Endothelial cell of umbilical vein (primary cell): ENCODE measurements at regions not wholly inside any gene's neighbourhood (a gene's known extent, or its start where the extent isn't known, plus 50 kb on each side); places are given as distances from the start of the nearest gene placed in this dataset.

ENCODE experiments used
- BruUV-seq: library from RNA; stranded (reverse); fragments of 400-500 nt; replicated peaks from 2 replicates; lab custom pipeline; 2021; lab: Mats Ljungman, UMichigan
- CTCF ChIA-PET: fragments of 300-600, 350-600 bp; sonication (Branson Sonifier 250); formaldehyde crosslinking; loops from one replicate; lab custom pipeline; 2021; ENCODE audit warnings: antibody characterized with exemption, inconsistent platforms; lab: Charles Lee
- POLR2A ChIA-PET: fragments of 300-600, 350-600 bp; sonication (Branson Sonifier 250); formaldehyde crosslinking; loops from one replicate; lab custom pipeline; 2021; ENCODE audit warnings: antibody characterized with exemption, inconsistent platforms; lab: Charles Lee
- DNase-seq: peaks from one replicate; pipeline ENCODE4 v3.0.0-alpha.2; 2011; ENCODE audit warnings: low read depth, low spot score
- FAIRE-seq: peaks from 2 replicates; lab custom pipeline; 2011; peaks lifted over from hg19 to GRCh38; lab: Jason Lieb, UNC
- H2AFZ ChIP-seq: 2 replicates; pipeline ENCODE4 v1.6.0; 2012; ENCODE audit warnings: low read depth, low read length, control low read depth, inconsistent platforms
- H3K27ac ChIP-seq: 2 replicates; pipeline ENCODE4 v1.5.1; 2011; ENCODE audit warnings: low read depth, mild to moderate bottlenecking, control low read depth, low read length, moderate library complexity; ENCODE audit not compliant: insufficient read depth
- H3K27me3 ChIP-seq, 2 experiments: 2 replicates each; pipeline versions ENCODE4 v1.6.0 to v1.6.1; 2011; ENCODE audit warnings: low read length in 2 of 2, mixed read lengths in 1 of 2; ENCODE audit not compliant: control insufficient read depth in 2 of 2, insufficient read depth in 2 of 2
- H3K36me3 ChIP-seq, 2 experiments: 2 replicates in 1 of 2; 3 replicates in 1 of 2; pipeline ENCODE4 v1.5.1; 2011; ENCODE audit warnings: low read length in 2 of 2, mild to moderate bottlenecking in 1 of 2, moderate library complexity in 1 of 2; ENCODE audit not compliant: control insufficient read depth in 2 of 2, insufficient read depth in 2 of 2; ENCODE audit errors: extremely low read depth in 1 of 2
- H3K4me1 ChIP-seq: 3 replicates; pipeline ENCODE4 v1.5.1; 2011; ENCODE audit warnings: mild to moderate bottlenecking, low read length; ENCODE audit not compliant: control insufficient read depth, insufficient read depth; ENCODE audit errors: extremely low read depth
- H3K4me2 ChIP-seq: 2 replicates; pipeline ENCODE4 v1.6.1; 2011; ENCODE audit warnings: low read length, control low read depth, mixed read lengths; ENCODE audit not compliant: insufficient read depth
- H3K4me3 ChIP-seq, 3 experiments: fragments of 200-600 bp in 1 of 3; sonication (generic), shearing (Covaris generic) in 1 of 3; replicated peaks in 1 of 3; 2 replicates each; pipeline ENCODE4 v1.5.1; 2011 to 2016; ENCODE audit warnings: control low read depth in 3 of 3, low read length in 3 of 3, mild to moderate bottlenecking in 2 of 3, inconsistent platforms in 1 of 3, low read depth in 1 of 3, moderate library complexity in 1 of 3; ENCODE audit not compliant: insufficient read depth in 1 of 3
- H3K79me2 ChIP-seq: 2 replicates; pipeline ENCODE4 v1.6.0; 2012; ENCODE audit warnings: low read length, inconsistent platforms; ENCODE audit not compliant: control insufficient read depth, insufficient read depth
- H3K9ac ChIP-seq: replicated peaks from 2 replicates; pipeline ENCODE3; 2011; ENCODE audit warnings: low read length, control low read depth; ENCODE audit not compliant: insufficient read depth; ENCODE audit errors: extremely low read depth
- H3K9me1 ChIP-seq: replicated peaks from 3 replicates; pipeline ENCODE4 v1.6.0; 2011; ENCODE audit warnings: mild to moderate bottlenecking, low read length; ENCODE audit not compliant: control insufficient read depth, insufficient read depth; ENCODE audit errors: extremely low read depth
- H3K9me3 ChIP-seq: replicated peaks from 2 replicates; pipeline ENCODE4 v1.5.1; 2012; ENCODE audit warnings: low read length, inconsistent platforms; ENCODE audit not compliant: control insufficient read depth, insufficient read depth
- H4K20me1 ChIP-seq: replicated peaks from 2 replicates; pipeline ENCODE3; 2011; ENCODE audit warnings: mild to moderate bottlenecking, low read length; ENCODE audit not compliant: control insufficient read depth, insufficient read depth; ENCODE audit errors: extremely low read depth
- EZH2 ChIP-seq: IDR thresholded peaks from 2 replicates; pipeline ENCODE4 v1.6.1; 2012; ENCODE audit warnings: borderline replicate concordance, low read depth, mild to moderate bottlenecking, moderate library complexity, low read length, inconsistent platforms; ENCODE audit not compliant: severe bottlenecking
- FOS ChIP-seq: IDR thresholded peaks from 2 replicates; pipeline ENCODE4 v1.6.1; 2011; ENCODE audit warnings: mild to moderate bottlenecking, low read length, moderate library complexity, borderline replicate concordance; ENCODE audit not compliant: insufficient read depth
- GATA2 ChIP-seq: IDR thresholded peaks from 2 replicates; pipeline ENCODE4 v1.7.0; 2011; ENCODE audit warnings: low read depth, mild to moderate bottlenecking, moderate library complexity, mixed read lengths, low read length; ENCODE audit not compliant: insufficient read length, insufficient read depth
- JUN ChIP-seq: IDR thresholded peaks from 2 replicates; pipeline ENCODE4 v1.6.1; 2011; ENCODE audit warnings: borderline replicate concordance, low read depth; ENCODE audit not compliant: insufficient read length, insufficient read depth
- MYC ChIP-seq: IDR thresholded peaks from one replicate; pipeline ENCODE4 v1.6.1; 2011; ENCODE audit warnings: mild to moderate bottlenecking, low read depth, low read length
- POLR2A ChIP-seq: IDR thresholded peaks from 2 replicates; pipeline ENCODE4 v1.6.1; 2012; ENCODE audit warnings: low read depth, mild to moderate bottlenecking, control low read depth, low read length
- POLR2AphosphoS5 ChIP-seq: IDR thresholded peaks from 2 replicates; pipeline ENCODE4 v1.6.1; 2012; ENCODE audit warnings: low read depth, mild to moderate bottlenecking, control low read depth, low read length, moderate library complexity; ENCODE audit not compliant: insufficient read depth
- dilution Hi-C: fragments of 300-500 bp; cut with MboI; formaldehyde crosslinking; loops from one replicate; pipeline ENCODE4 v1.15.0; 2019; ENCODE audit warnings: low sequenced_read_pairs; ENCODE audit not compliant: extremely low pct_ligation_motif_present
- intact Hi-C: fragments of 100-400 bp; cut with micrococcal nuclease; formaldehyde crosslinking; loops from one replicate; pipeline ENCODE4 v1.10.0; 2022
- TF ChIP-seq, protein P1 (sequence below), 2 donors: IDR thresholded peaks; 1 replicate in 1 of 2; 2 replicates in 1 of 2; pipeline ENCODE4 v1.5.1; 2011; ENCODE audit warnings: low read length in 2 of 2, mild to moderate bottlenecking in 2 of 2, moderate library complexity in 2 of 2, control low read depth in 1 of 2, inconsistent platforms in 1 of 2, low read depth in 1 of 2; ENCODE audit not compliant: insufficient read depth in 1 of 2; ENCODE audit errors: extremely low read depth in 1 of 2
- TF ChIP-seq, protein P2 (sequence below): IDR thresholded peaks from 2 replicates; pipeline ENCODE4 v1.6.1; 2011; ENCODE audit not compliant: insufficient read depth, insufficient read length

DNA sequence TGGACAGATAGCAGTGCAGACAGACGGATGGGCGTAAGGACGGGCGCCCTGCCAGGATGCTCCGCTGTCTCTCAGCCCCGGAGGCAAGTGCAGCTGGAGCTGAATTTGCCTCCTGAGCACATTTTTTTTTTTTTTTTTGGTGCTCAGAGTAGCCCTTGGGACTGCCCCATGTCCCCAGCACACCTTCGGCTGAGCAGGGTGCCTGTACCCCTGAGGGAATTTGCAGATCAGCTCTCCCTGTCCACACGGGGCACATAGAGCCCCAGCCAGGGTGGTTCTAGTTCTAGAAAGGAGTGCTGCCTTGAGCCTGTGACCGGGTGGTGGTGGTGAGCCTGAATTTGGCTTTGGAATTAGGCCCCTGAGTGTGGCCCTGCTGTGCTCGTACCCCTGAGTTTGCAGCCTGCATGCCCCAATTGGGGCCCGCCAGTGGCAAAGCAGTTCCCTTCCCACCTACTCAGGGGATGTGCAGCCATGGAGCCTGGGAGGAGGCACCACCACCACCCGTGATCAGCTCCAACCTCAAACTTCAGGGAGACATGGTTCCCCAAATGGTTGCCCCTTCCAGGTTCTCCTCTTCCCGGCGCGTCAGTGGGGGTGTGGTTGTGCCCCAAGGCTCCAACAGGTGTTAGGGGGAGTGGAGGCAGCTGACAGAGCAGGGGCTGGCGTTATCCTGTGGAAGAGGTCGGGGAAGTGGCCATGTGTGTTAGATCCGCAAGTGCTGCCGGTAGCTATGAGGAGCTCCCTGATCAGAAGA, 1232.7 kb downstream of the BRD1 start:
- POLR2A ChIA-PET = no interaction called here
- Histone ChIP-seq H3K9me3 (peaks cover 7% of the 10 kb centered on the region), H3K4me2 (no peak overlapping the region), H3K36me3 (no peaks in the 10 kb centered on the region), H3K4me1 (no peaks in the 10 kb centered on the region), H4K20me1 (no peaks in the 10 kb centered on the region), H3K9ac (no peak overlapping the region), H3K9me1 (no peaks in the 10 kb centered on the region), H2AFZ (no peak overlapping the region), H3K27me3 (no peaks in the 10 kb centered on the region), H3K27ac (no peak overlapping the region), H3K79me2 (no peaks in the 10 kb centered on the region), H3K4me3 (no peak overlapping the region)
- CTCF ChIA-PET = no interaction called here
- intact Hi-C loops = no loop called here
- no peak for FAIRE-seq
- TF ChIP-seq, protein P1, sequence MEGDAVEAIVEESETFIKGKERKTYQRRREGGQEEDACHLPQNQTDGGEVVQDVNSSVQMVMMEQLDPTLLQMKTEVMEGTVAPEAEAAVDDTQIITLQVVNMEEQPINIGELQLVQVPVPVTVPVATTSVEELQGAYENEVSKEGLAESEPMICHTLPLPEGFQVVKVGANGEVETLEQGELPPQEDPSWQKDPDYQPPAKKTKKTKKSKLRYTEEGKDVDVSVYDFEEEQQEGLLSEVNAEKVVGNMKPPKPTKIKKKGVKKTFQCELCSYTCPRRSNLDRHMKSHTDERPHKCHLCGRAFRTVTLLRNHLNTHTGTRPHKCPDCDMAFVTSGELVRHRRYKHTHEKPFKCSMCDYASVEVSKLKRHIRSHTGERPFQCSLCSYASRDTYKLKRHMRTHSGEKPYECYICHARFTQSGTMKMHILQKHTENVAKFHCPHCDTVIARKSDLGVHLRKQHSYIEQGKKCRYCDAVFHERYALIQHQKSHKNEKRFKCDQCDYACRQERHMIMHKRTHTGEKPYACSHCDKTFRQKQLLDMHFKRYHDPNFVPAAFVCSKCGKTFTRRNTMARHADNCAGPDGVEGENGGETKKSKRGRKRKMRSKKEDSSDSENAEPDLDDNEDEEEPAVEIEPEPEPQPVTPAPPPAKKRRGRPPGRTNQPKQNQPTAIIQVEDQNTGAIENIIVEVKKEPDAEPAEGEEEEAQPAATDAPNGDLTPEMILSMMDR (IDR thresholded peaks at IDR 0.05; ENCODE audit: extremely low read depth in 1 of 2, insufficient read depth in 1 of 2, low read depth in 1 of 2, low read length in 2 of 2) = no peak
- TF ChIP-seq EZH2 (no peak), JUN (no peak), POLR2A (no peak), MYC (no peak), FOS (no peak), POLR2AphosphoS5 (no peak), GATA2 (no peak)
- TF ChIP-seq, protein P2, sequence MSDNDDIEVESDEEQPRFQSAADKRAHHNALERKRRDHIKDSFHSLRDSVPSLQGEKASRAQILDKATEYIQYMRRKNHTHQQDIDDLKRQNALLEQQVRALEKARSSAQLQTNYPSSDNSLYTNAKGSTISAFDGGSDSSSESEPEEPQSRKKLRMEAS = no peak
- DNase-seq = no peak
- no TSS peak for BruUV-seq
- dilution Hi-C loops = no loop called here
